WTC11 (cell line): ENCODE measurements at regions not wholly inside any gene's neighbourhood (a gene's known extent, or its start where the extent isn't known, plus 50 kb on each side); places are given as distances from the start of the nearest gene placed in this dataset.
"Not testable (repeated sequence)": the region's sequence is repeated elsewhere in the genome, so short reads cannot be mapped to it uniquely, and the experiment has no call there.

Experiments used
- ATAC-seq: fragments of 200-7000 bp; cut with Tn5 transposase; 2 replicates; pipeline ENCODE4 v1.10.0; 2021; ENCODE audit warnings: mild to moderate bottlenecking, moderate library complexity
- CTCF ChIA-PET: fragments of 300-600 bp; sonication (Branson Sonifier 250); formaldehyde crosslinking; loops from one replicate; lab custom pipeline; 2021; ENCODE audit warnings: antibody characterized with exemption; lab: Charles Lee
- POLR2A ChIA-PET: fragments of 350-600 bp; sonication (Branson Sonifier 250); formaldehyde crosslinking; loops from one replicate; lab custom pipeline; 2021; ENCODE audit warnings: antibody characterized with exemption; lab: Charles Lee
- DNase-seq: peaks from one replicate; pipeline ENCODE4 v3.0.0; 2021; ENCODE audit warnings: low spot score
- H3K27ac Mint-ChIP-seq: 2 replicates; pipeline ENCODE4 v1.8.0; 2021; ENCODE audit warnings: mixed read lengths
- H3K27me3 Mint-ChIP-seq: 2 replicates; pipeline ENCODE4 v1.8.0; 2021; ENCODE audit warnings: low read depth, mild to moderate bottlenecking, moderate library complexity, mixed read lengths
- H3K36me3 Mint-ChIP-seq: 2 replicates; pipeline ENCODE4 v1.8.0; 2021; ENCODE audit warnings: mixed read lengths
- H3K4me1 Mint-ChIP-seq: 2 replicates; pipeline ENCODE4 v1.8.0; 2022; ENCODE audit warnings: mixed read lengths
- H3K4me3 Mint-ChIP-seq: 2 replicates; pipeline ENCODE4 v1.8.0; 2021; ENCODE audit warnings: mild to moderate bottlenecking, moderate library complexity, mixed read lengths
- H3K9me3 Mint-ChIP-seq: 2 replicates; pipeline ENCODE4 v1.8.0; 2021; ENCODE audit warnings: mixed read lengths
- AR ChIP-seq: fragments of 250-450 bp; sonication (Bioruptor Pico); IDR thresholded peaks from 2 replicates; pipeline ENCODE4 v1.9.0; 2021; ENCODE audit warnings: mild to moderate bottlenecking
- ATF6 ChIP-seq: sonication (generic); formaldehyde crosslinking; IDR thresholded peaks from 2 replicates; pipeline ENCODE4 v1.8.1; 2023; ENCODE audit warnings: mild to moderate bottlenecking, missing genetic modification reagents
- GABPB1 ChIP-seq: sonication (generic); formaldehyde crosslinking; IDR thresholded peaks from 2 replicates; pipeline ENCODE4 v1.8.1; 2023; ENCODE audit warnings: mild to moderate bottlenecking, missing genetic modification reagents
- MXD4 ChIP-seq: fragments of 250-450 bp; sonication (Bioruptor Pico); IDR thresholded peaks from 2 replicates; pipeline ENCODE4 v1.8.0; 2021; ENCODE audit warnings: mild to moderate bottlenecking, moderate library complexity, borderline replicate concordance
- NFATC4 ChIP-seq: fragments of 250-450 bp; sonication (Bioruptor Pico); IDR thresholded peaks from 2 replicates; pipeline ENCODE4 v1.9.0; 2021; ENCODE audit warnings: mild to moderate bottlenecking
- NFYB ChIP-seq: sonication (generic); formaldehyde crosslinking; conservative IDR thresholded peaks from 2 replicates; pipeline ENCODE4 v1.8.0; 2022; ENCODE audit warnings: low read depth, missing genetic modification reagents
- OVOL2 ChIP-seq: fragments of 250-450 bp; sonication (Bioruptor Pico); IDR thresholded peaks from 2 replicates; pipeline ENCODE4 v1.9.0; 2021; ENCODE audit warnings: mild to moderate bottlenecking, borderline replicate concordance
- TEAD1 ChIP-seq: sonication (generic); formaldehyde crosslinking; IDR thresholded peaks from 2 replicates; pipeline ENCODE4 v1.8.0; 2022; ENCODE audit warnings: mild to moderate bottlenecking, missing genetic modification reagents
- ZNF121 ChIP-seq: sonication (generic); formaldehyde crosslinking; IDR thresholded peaks from 2 replicates; pipeline ENCODE4 v1.8.0; 2023; ENCODE audit warnings: missing genetic modification reagents
- ZNF281 ChIP-seq: sonication (generic); formaldehyde crosslinking; IDR thresholded peaks from 2 replicates; pipeline ENCODE4 v1.8.0; 2023; ENCODE audit warnings: mild to moderate bottlenecking, missing genetic modification reagents
- ZNF425 ChIP-seq: fragments of 250-450 bp; sonication (Bioruptor Pico); conservative IDR thresholded peaks from 2 replicates; pipeline ENCODE4 v1.9.0; 2021; ENCODE audit warnings: mild to moderate bottlenecking

GRCh38 chr17:68759343-68760140 lies 158.4 kb upstream of the FAM20A start (continued):
- TF ChIP-seq ATF6 (CRISPR knock-in tag) (no peak), OVOL2 (CRISPR knock-in tag) (no peak), AR (CRISPR knock-in tag) (no peak), MXD4 (CRISPR knock-in tag) (no peak), TEAD1 (CRISPR knock-in tag) (peak; percentile 20; the same call in 1 of the 2 replicates), ZNF121 (peak; percentile 81), ZNF425 (CRISPR knock-in tag) (no peak), NFYB (CRISPR knock-in tag) (no peak), ZNF281 (CRISPR knock-in tag) (no peak)

GRCh38 chr17:68759002-68759342 lies 157.8 kb upstream of the FAM20A start:
- DNase-seq (no peak), ATAC-seq (no peak)
- Mint-ChIP-seq H3K27me3 (peaks cover 2% of the 10 kb centered on the region; the same call in 1 of the 2 replicates), H3K4me3 (no peak overlapping the region), H3K9me3 (peaks cover 31% of the 10 kb centered on the region)
- TF ChIP-seq GABPB1 (CRISPR knock-in tag) (peak; percentile 63; the same call in 1 of the 2 replicates), NFATC4 (CRISPR knock-in tag) (no peak)
- TF ChIP-seq, all 79 proteins: peak for 1
- ChIA-PET CTCF (interaction anchor here (0.6 to 0.8 kb wide), 3 partner anchors 145 to 256 kb away, joined by 4 to 17 read pairs (median 5); no protein-coding TSS in a partner anchor), POLR2A (no interaction called here)
- H3K36me3 Mint-ChIP-seq: peaks cover 18% of the 10 kb centered on the region
- H3K27ac Mint-ChIP-seq: peak overlapping the region; percentile 72; the same call in 1 of the 2 replicates
- peaks cover 13% of the 10 kb centered on the region for H3K4me1 Mint-ChIP-seq

GRCh38 chr17:68757866-68758757 lies 156.9 kb upstream of the FAM20A start:
- H3K4me3 Mint-ChIP-seq, POLR2A ChIA-PET, H3K27ac Mint-ChIP-seq, ATAC-seq, DNase-seq, H3K27me3 Mint-ChIP-seq, CTCF ChIA-PET: not testable (repeated sequence)
- H3K9me3 Mint-ChIP-seq: peaks cover 31% of the 10 kb centered on the region
- H3K36me3 Mint-ChIP-seq: peaks cover 18% of the 10 kb centered on the region
- H3K4me1 Mint-ChIP-seq: peaks cover 13% of the 10 kb centered on the region
